Activated T-cell treated with anti-CD3 and anti-CD28 coated beads, Interleukin-2, amount 50 U/mL, for 24 hours (primary cell): ENCODE measurements at regions not wholly inside any gene's neighbourhood (a gene's known extent, or its start where the extent isn't known, plus 50 kb on each side); places are given as distances from the start of the nearest gene placed in this dataset.

Source experiments
- DNase-seq: peaks from one replicate; pipeline ENCODE4 v3.0.0-alpha.2; 2020
- H3K27ac Mint-ChIP-seq: 2 replicates; pipeline ENCODE4 v1.8.0; 2020; ENCODE audit warnings: mild to moderate bottlenecking, mixed read lengths
- H3K27me3 Mint-ChIP-seq: 2 replicates; pipeline ENCODE4 v1.8.0; 2020; ENCODE audit warnings: mixed read lengths
- H3K36me3 Mint-ChIP-seq: 2 replicates; pipeline ENCODE4 v1.8.0; 2020; ENCODE audit warnings: low read depth, mixed read lengths
- H3K4me1 Mint-ChIP-seq: 2 replicates; pipeline ENCODE4 v1.8.0; 2020; ENCODE audit warnings: low read depth, mixed read lengths
- H3K4me3 Mint-ChIP-seq: 2 replicates; pipeline ENCODE4 v1.8.0; 2020; ENCODE audit warnings: mild to moderate bottlenecking, moderate library complexity, mixed read lengths
- H3K9me3 Mint-ChIP-seq: 2 replicates; pipeline ENCODE4 v1.8.0; 2020; ENCODE audit warnings: mixed read lengths

- Mint-ChIP-seq H3K9me3 (peaks cover 14% of the 10 kb centered on the region), H3K4me3 (no peak overlapping the region), H3K27me3 (no peaks in the 10 kb centered on the region), H3K27ac (no peak overlapping the region), H3K4me1 (no peaks in the 10 kb centered on the region), H3K36me3 (no peaks in the 10 kb centered on the region)
- DNase-seq = no peak
Measured at GRCh38 chr13:55516610-55517009, 1624.1 kb upstream of the PRR20A start.

- H3K27me3 Mint-ChIP-seq = no peaks in the 10 kb centered on the region
- no peaks in the 10 kb centered on the region for H3K4me1 Mint-ChIP-seq
- no peak for DNase-seq
- peaks cover 14% of the 10 kb centered on the region for H3K9me3 Mint-ChIP-seq
- H3K4me3 Mint-ChIP-seq = no peak overlapping the region
- no peak overlapping the region for H3K27ac Mint-ChIP-seq
- H3K36me3 Mint-ChIP-seq = no peaks in the 10 kb centered on the region
Measured at GRCh38 chr13:55517312-55517711, 1623.4 kb upstream of the PRR20A start.

- Mint-ChIP-seq H3K36me3 (no peaks in the 10 kb centered on the region), H3K27me3 (no peaks in the 10 kb centered on the region), H3K4me3 (no peak overlapping the region), H3K27ac (no peak overlapping the region), H3K9me3 (peaks cover 16% of the 10 kb centered on the region), H3K4me1 (no peaks in the 10 kb centered on the region)
- no peak for DNase-seq
Measured at GRCh38 chr13:55528434-55528833, 1612.3 kb upstream of the PRR20A start.

GRCh38 chr13:55534306-55534705 is 1606.4 kb upstream of the PRR20A start:
- no peaks in the 10 kb centered on the region for H3K4me1 Mint-ChIP-seq
- DNase-seq = no peak
- H3K27ac Mint-ChIP-seq = no peak overlapping the region
- peaks cover 21% of the 10 kb centered on the region for H3K9me3 Mint-ChIP-seq
- H3K36me3 Mint-ChIP-seq = no peaks in the 10 kb centered on the region
- no peak overlapping the region for H3K4me3 Mint-ChIP-seq
- no peaks in the 10 kb centered on the region for H3K27me3 Mint-ChIP-seq

GRCh38 chr13:55538424-55538823 is 1602.3 kb upstream of the PRR20A start:
- no peaks in the 10 kb centered on the region for H3K4me1 Mint-ChIP-seq
- no peak for DNase-seq
- H3K36me3 Mint-ChIP-seq = no peaks in the 10 kb centered on the region
- no peak overlapping the region for H3K27ac Mint-ChIP-seq
- no peak overlapping the region for H3K4me3 Mint-ChIP-seq
- peaks cover 18% of the 10 kb centered on the region for H3K9me3 Mint-ChIP-seq
- no peaks in the 10 kb centered on the region for H3K27me3 Mint-ChIP-seq

- Mint-ChIP-seq H3K4me3 (no peak overlapping the region), H3K4me1 (no peaks in the 10 kb centered on the region), H3K9me3 (peaks cover 12% of the 10 kb centered on the region)
Measured at GRCh38 chr13:55543053-55543452, 1597.7 kb upstream of the PRR20A start.

GRCh38 chr13:55550624-55551023 is 1590.1 kb upstream of the PRR20A start:
- no peaks in the 10 kb centered on the region for H3K27me3 Mint-ChIP-seq
- H3K27ac Mint-ChIP-seq = no peak overlapping the region
- peaks cover 20% of the 10 kb centered on the region for H3K9me3 Mint-ChIP-seq
- H3K4me3 Mint-ChIP-seq = no peak overlapping the region
- no peaks in the 10 kb centered on the region for H3K4me1 Mint-ChIP-seq
- no peak for DNase-seq
- no peaks in the 10 kb centered on the region for H3K36me3 Mint-ChIP-seq

More at GRCh38 chr13:55543053-55543452, 1597.7 kb upstream of the PRR20A start:
- Mint-ChIP-seq H3K27me3 (no peaks in the 10 kb centered on the region), H3K27ac (no peak overlapping the region), H3K36me3 (no peaks in the 10 kb centered on the region)
- no peak for DNase-seq

GRCh38 chr13:55553701-55554100 is 1587.0 kb upstream of the PRR20A start:
- DNase-seq = no peak
- Mint-ChIP-seq H3K9me3 (peaks cover 29% of the 10 kb centered on the region), H3K27ac (no peak overlapping the region), H3K4me3 (no peak overlapping the region), H3K27me3 (no peaks in the 10 kb centered on the region), H3K4me1 (no peaks in the 10 kb centered on the region), H3K36me3 (no peaks in the 10 kb centered on the region)

- H3K4me1 Mint-ChIP-seq = no peaks in the 10 kb centered on the region
- H3K4me3 Mint-ChIP-seq = no peak overlapping the region
- peaks cover 29% of the 10 kb centered on the region for H3K9me3 Mint-ChIP-seq
- no peak overlapping the region for H3K27ac Mint-ChIP-seq
- no peaks in the 10 kb centered on the region for H3K36me3 Mint-ChIP-seq
- no peaks in the 10 kb centered on the region for H3K27me3 Mint-ChIP-seq
- no peak for DNase-seq
Measured at GRCh38 chr13:55554741-55555140, 1586.0 kb upstream of the PRR20A start.

- Mint-ChIP-seq H3K27me3 (no peaks in the 10 kb centered on the region), H3K4me3 (no peak overlapping the region), H3K27ac (no peak overlapping the region), H3K9me3 (peaks cover 17% of the 10 kb centered on the region), H3K4me1 (no peaks in the 10 kb centered on the region), H3K36me3 (no peaks in the 10 kb centered on the region)
- DNase-seq = no peak
Measured at GRCh38 chr13:55560331-55560730, 1580.4 kb upstream of the PRR20A start.

GRCh38 chr13:55563267-55563666 is 1577.5 kb upstream of the PRR20A start:
- no peaks in the 10 kb centered on the region for H3K36me3 Mint-ChIP-seq
- H3K27ac Mint-ChIP-seq = no peak overlapping the region
- H3K4me1 Mint-ChIP-seq = no peaks in the 10 kb centered on the region
- H3K9me3 Mint-ChIP-seq = peaks cover 13% of the 10 kb centered on the region
- no peak overlapping the region for H3K4me3 Mint-ChIP-seq
- DNase-seq = no peak
- H3K27me3 Mint-ChIP-seq = no peaks in the 10 kb centered on the region

- H3K36me3 Mint-ChIP-seq = no peaks in the 10 kb centered on the region
- no peak overlapping the region for H3K27ac Mint-ChIP-seq
- H3K9me3 Mint-ChIP-seq = peaks cover 19% of the 10 kb centered on the region
- no peak for DNase-seq
- no peaks in the 10 kb centered on the region for H3K27me3 Mint-ChIP-seq
- no peaks in the 10 kb centered on the region for H3K4me1 Mint-ChIP-seq
- H3K4me3 Mint-ChIP-seq = no peak overlapping the region
Measured at GRCh38 chr13:55566334-55566733, 1574.4 kb upstream of the PRR20A start.

- no peaks in the 10 kb centered on the region for H3K27me3 Mint-ChIP-seq
- H3K9me3 Mint-ChIP-seq = peaks cover 19% of the 10 kb centered on the region
- no peaks in the 10 kb centered on the region for H3K4me1 Mint-ChIP-seq
- no peaks in the 10 kb centered on the region for H3K36me3 Mint-ChIP-seq
- H3K27ac Mint-ChIP-seq = no peak overlapping the region
- DNase-seq = no peak
- no peak overlapping the region for H3K4me3 Mint-ChIP-seq
Measured at GRCh38 chr13:55566779-55567178, 1573.9 kb upstream of the PRR20A start.

- Mint-ChIP-seq H3K4me3 (no peak overlapping the region), H3K4me1 (no peaks in the 10 kb centered on the region), H3K27ac (no peak overlapping the region), H3K36me3 (no peaks in the 10 kb centered on the region), H3K9me3 (peaks cover 19% of the 10 kb centered on the region), H3K27me3 (no peaks in the 10 kb centered on the region)
- DNase-seq = no peak
Measured at GRCh38 chr13:55567721-55568625, 1572.7 kb upstream of the PRR20A start.

GRCh38 chr13:55569082-55569481 is 1571.6 kb upstream of the PRR20A start:
- Mint-ChIP-seq H3K9me3 (peaks cover 16% of the 10 kb centered on the region), H3K27ac (no peak overlapping the region), H3K36me3 (no peaks in the 10 kb centered on the region)

More at GRCh38 chr13:55569082-55569481, 1571.6 kb upstream of the PRR20A start:
- H3K4me3 Mint-ChIP-seq = no peak overlapping the region
- H3K27me3 Mint-ChIP-seq = no peaks in the 10 kb centered on the region
- no peak for DNase-seq
- H3K4me1 Mint-ChIP-seq = no peaks in the 10 kb centered on the region
